ENCODE measurements at regions not wholly inside any gene's neighbourhood (a gene's known extent, or its start where the extent isn't known, plus 50 kb on each side); places are given as distances from the start of the nearest gene placed in this dataset.

GRCh38 chr13:102466610-102467190, 64.9 kb upstream of the FGF14 start:
- H3K27ac ChIP-seq: no peak overlapping the region
- H3K27me3 ChIP-seq (replicated peaks; ENCODE audit: insufficient read depth): no peaks in the 10 kb centered on the region; the same call in 1 of the 2 replicates
- H2AFZ ChIP-seq: no peak overlapping the region
- WGBS, 2 experiments (ENCODE audit: low coverage in 1 of 2, low lambda C conversion rate in 2 of 2, missing lambda C conversion rate in 2 of 2): 3 to 8% methylated on average over 3 of the region's 3 CpGs
- no peaks in the 10 kb centered on the region for H3K9me2 ChIP-seq (ENCODE audit: insufficient read depth)
- H3K4me3 ChIP-seq: no peak overlapping the region
- in situ Hi-C loops (cut with MboI): no loop called here
- DNase-seq: no peak
- H3K9ac ChIP-seq: no peak overlapping the region
- H3K36me3 ChIP-seq (ENCODE audit: low read depth): no peaks in the 10 kb centered on the region
- no peaks in the 10 kb centered on the region for H3K79me2 ChIP-seq (ENCODE audit: insufficient read depth)
- H3K9me3 ChIP-seq (ENCODE audit: low read depth): no peaks in the 10 kb centered on the region
- no peak overlapping the region for H3K4me2 ChIP-seq (ENCODE audit: unreplicated experiment)
- H3F3A ChIP-seq (ENCODE audit: insufficient read depth): no peaks in the 10 kb centered on the region
- no peaks in the 10 kb centered on the region for H3K4me1 ChIP-seq (ENCODE audit: insufficient read depth)
- TF ChIP-seq EZH2 (IDR thresholded peaks at IDR 0.05; ENCODE audit: insufficient read depth, poor library complexity, severe bottlenecking) (no peak), EZH2phosphoT487 (IDR thresholded peaks at IDR 0.05; ENCODE audit: insufficient read depth, low read depth) (no peak)
- no peaks in the 10 kb centered on the region for H4K20me1 ChIP-seq (ENCODE audit: insufficient read depth)

GRCh38 chr13:102462570-102462969, 60.7 kb upstream of the FGF14 start:
- in situ Hi-C loops (cut with MboI): no loop called here
- TF ChIP-seq EZH2phosphoT487 (IDR thresholded peaks at IDR 0.05; ENCODE audit: insufficient read depth, low read depth): no peak
- no peak for TF ChIP-seq EZH2 (IDR thresholded peaks at IDR 0.05; ENCODE audit: insufficient read depth, poor library complexity, severe bottlenecking)
- H4K20me1 ChIP-seq (ENCODE audit: insufficient read depth): no peaks in the 10 kb centered on the region
- no peak overlapping the region for H3K4me3 ChIP-seq
- H3K4me1 ChIP-seq (ENCODE audit: insufficient read depth): no peaks in the 10 kb centered on the region
- no peak overlapping the region for H3K4me2 ChIP-seq (ENCODE audit: unreplicated experiment)
- WGBS, 2 experiments (ENCODE audit: low coverage in 1 of 2, low lambda C conversion rate in 2 of 2, missing lambda C conversion rate in 2 of 2): 64% methylated on average over 3 of the region's 3 CpGs
- H3K79me2 ChIP-seq (ENCODE audit: insufficient read depth): no peaks in the 10 kb centered on the region
- H3K9me3 ChIP-seq (ENCODE audit: low read depth): no peaks in the 10 kb centered on the region
- DNase-seq: no peak
- H2AFZ ChIP-seq: no peak overlapping the region
- H3F3A ChIP-seq (ENCODE audit: insufficient read depth): no peaks in the 10 kb centered on the region
- H3K27me3 ChIP-seq (replicated peaks; ENCODE audit: insufficient read depth): no peaks in the 10 kb centered on the region; the same call in 1 of the 2 replicates
- H3K9me2 ChIP-seq (ENCODE audit: insufficient read depth): no peaks in the 10 kb centered on the region
- no peak overlapping the region for H3K27ac ChIP-seq
- no peaks in the 10 kb centered on the region for H3K36me3 ChIP-seq (ENCODE audit: low read depth)
- no peak overlapping the region for H3K9ac ChIP-seq

- H3K9ac ChIP-seq: no peak overlapping the region
- no peaks in the 10 kb centered on the region; the same call in 1 of the 2 replicates for H3K27me3 ChIP-seq (replicated peaks; ENCODE audit: insufficient read depth)
- H3K27ac ChIP-seq: no peak overlapping the region
- no peaks in the 10 kb centered on the region for H3F3A ChIP-seq (ENCODE audit: insufficient read depth)
- DNase-seq: no peak
- no peaks in the 10 kb centered on the region for H3K9me3 ChIP-seq (ENCODE audit: low read depth)
- H3K79me2 ChIP-seq (ENCODE audit: insufficient read depth): no peaks in the 10 kb centered on the region
- TF ChIP-seq EZH2 (IDR thresholded peaks at IDR 0.05; ENCODE audit: insufficient read depth, poor library complexity, severe bottlenecking): no peak
- no peak for TF ChIP-seq EZH2phosphoT487 (IDR thresholded peaks at IDR 0.05; ENCODE audit: insufficient read depth, low read depth)
- WGBS, 2 experiments (ENCODE audit: low coverage in 1 of 2, low lambda C conversion rate in 2 of 2, missing lambda C conversion rate in 2 of 2): 25 to 32% methylated on average over 1 of the region's 1 CpG
- H3K4me3 ChIP-seq: no peak overlapping the region
- no peaks in the 10 kb centered on the region for H3K36me3 ChIP-seq (ENCODE audit: low read depth)
- no peaks in the 10 kb centered on the region for H4K20me1 ChIP-seq (ENCODE audit: insufficient read depth)
- no peaks in the 10 kb centered on the region for H3K4me1 ChIP-seq (ENCODE audit: insufficient read depth)
- H2AFZ ChIP-seq: no peak overlapping the region
- no peak overlapping the region for H3K4me2 ChIP-seq (ENCODE audit: unreplicated experiment)
- no peaks in the 10 kb centered on the region for H3K9me2 ChIP-seq (ENCODE audit: insufficient read depth)
- in situ Hi-C loops (cut with MboI): no loop called here
Observed at GRCh38 chr13:102461302-102461701, 59.5 kb upstream of the FGF14 start.

- no peak overlapping the region for H3K4me3 ChIP-seq
- no peaks in the 10 kb centered on the region; the same call in 1 of the 2 replicates for H3K27me3 ChIP-seq (replicated peaks; ENCODE audit: insufficient read depth)
- in situ Hi-C loops (cut with MboI): no loop called here
- H4K20me1 ChIP-seq (ENCODE audit: insufficient read depth): no peaks in the 10 kb centered on the region
- DNase-seq: peak; percentile 3
- no peaks in the 10 kb centered on the region for H3K36me3 ChIP-seq (ENCODE audit: low read depth)
- H3F3A ChIP-seq (ENCODE audit: insufficient read depth): no peaks in the 10 kb centered on the region
- no peaks in the 10 kb centered on the region for H3K9me2 ChIP-seq (ENCODE audit: insufficient read depth)
- 57 to 60% methylated on average over 7 of the region's 7 CpGs for WGBS, 2 experiments (ENCODE audit: low coverage in 1 of 2, low lambda C conversion rate in 2 of 2, missing lambda C conversion rate in 2 of 2)
- no peaks in the 10 kb centered on the region for H3K79me2 ChIP-seq (ENCODE audit: insufficient read depth)
- no peaks in the 10 kb centered on the region for H3K9me3 ChIP-seq (ENCODE audit: low read depth)
- H3K4me2 ChIP-seq (ENCODE audit: unreplicated experiment): no peak overlapping the region
- no peak overlapping the region for H2AFZ ChIP-seq
- H3K9ac ChIP-seq: no peak overlapping the region
- H3K27ac ChIP-seq: no peak overlapping the region
- TF ChIP-seq EZH2 (IDR thresholded peaks at IDR 0.05; ENCODE audit: insufficient read depth, poor library complexity, severe bottlenecking) (no peak), EZH2phosphoT487 (IDR thresholded peaks at IDR 0.05; ENCODE audit: insufficient read depth, low read depth) (no peak)
- H3K4me1 ChIP-seq (ENCODE audit: insufficient read depth): no peaks in the 10 kb centered on the region
Observed at GRCh38 chr13:102460806-102461205, 59.0 kb upstream of the FGF14 start.

All from GM23248 (cell line).